ENCODE measurements at regions not wholly inside any gene's neighbourhood (a gene's known extent, or its start where the extent isn't known, plus 50 kb on each side); places are given as distances from the start of the nearest gene placed in this dataset.
"Not testable (repeated sequence)": the region's sequence is repeated elsewhere in the genome, so short reads cannot be mapped to it uniquely, and the experiment has no call there.

GRCh38 chr7:6882321-6882721 lies 56.2 kb upstream of the CCZ1B start:
- not testable (repeated sequence) for H3K4me1 Mint-ChIP-seq; H3K9me3 Mint-ChIP-seq; H3K36me3 Mint-ChIP-seq (ENCODE audit: low read depth); H3K4me3 Mint-ChIP-seq; ATAC-seq (replicated peaks); H3K27ac Mint-ChIP-seq
- H3K27me3 Mint-ChIP-seq, result peaks cover 21% of the 10 kb centered on the region

GRCh38 chr7:6883756-6884155 lies 57.7 kb upstream of the CCZ1B start:
- H3K27ac Mint-ChIP-seq; H3K9me3 Mint-ChIP-seq; H3K36me3 Mint-ChIP-seq (ENCODE audit: low read depth); ATAC-seq (replicated peaks); H3K4me3 Mint-ChIP-seq; H3K4me1 Mint-ChIP-seq: not testable (repeated sequence)
- H3K27me3 Mint-ChIP-seq, result peaks cover 21% of the 10 kb centered on the region

- H3K4me1 Mint-ChIP-seq, result no peaks in the 10 kb centered on the region
These were observed 60.1 kb upstream of the CCZ1B start for GRCh38 chr7:6886198-6886597.

GRCh38 chr7:6888267-6889045 lies 62.4 kb upstream of the CCZ1B start:
- not testable (repeated sequence) for H3K27ac Mint-ChIP-seq; H3K4me1 Mint-ChIP-seq; H3K9me3 Mint-ChIP-seq; H3K36me3 Mint-ChIP-seq (ENCODE audit: low read depth); H3K27me3 Mint-ChIP-seq; H3K4me3 Mint-ChIP-seq; ATAC-seq (replicated peaks)

More at GRCh38 chr7:6886198-6886597, 60.1 kb upstream of the CCZ1B start:
- no peaks in the 10 kb centered on the region for H3K9me3 Mint-ChIP-seq
- H3K4me3 Mint-ChIP-seq, result no peak overlapping the region
- no peaks in the 10 kb centered on the region for H3K36me3 Mint-ChIP-seq (ENCODE audit: low read depth)
- H3K27ac Mint-ChIP-seq, result no peak overlapping the region
- no peak for ATAC-seq (replicated peaks)
- peaks cover 13% of the 10 kb centered on the region for H3K27me3 Mint-ChIP-seq

- Mint-ChIP-seq H3K36me3 (ENCODE audit: low read depth) (no peaks in the 10 kb centered on the region), H3K9me3 (no peaks in the 10 kb centered on the region), H3K4me3 (no peak overlapping the region), H3K4me1 (no peaks in the 10 kb centered on the region), H3K27me3 (no peaks in the 10 kb centered on the region), H3K27ac (no peak overlapping the region)
- ATAC-seq (replicated peaks), result no peak
These were observed 63.3 kb upstream of the CCZ1B start for GRCh38 chr7:6889252-6889812.

- not testable (repeated sequence) for H3K9me3 Mint-ChIP-seq; ATAC-seq (replicated peaks); H3K4me1 Mint-ChIP-seq; H3K27me3 Mint-ChIP-seq; H3K4me3 Mint-ChIP-seq; H3K27ac Mint-ChIP-seq; H3K36me3 Mint-ChIP-seq (ENCODE audit: low read depth)
These were observed 76.0 kb upstream of the CCZ1B start for GRCh38 chr7:6902097-6902518.

- not testable (repeated sequence) for H3K27me3 Mint-ChIP-seq, H3K9me3 Mint-ChIP-seq
These were observed 77.2 kb upstream of the CCZ1B start for GRCh38 chr7:6903289-6903688.

GRCh38 chr7:6903792-6904191 lies 77.7 kb upstream of the CCZ1B start:
- not testable (repeated sequence) for H3K4me1 Mint-ChIP-seq; H3K9me3 Mint-ChIP-seq; ATAC-seq (replicated peaks); H3K27me3 Mint-ChIP-seq; H3K27ac Mint-ChIP-seq; H3K36me3 Mint-ChIP-seq (ENCODE audit: low read depth); H3K4me3 Mint-ChIP-seq

More at GRCh38 chr7:6903289-6903688, 77.2 kb upstream of the CCZ1B start:
- H3K36me3 Mint-ChIP-seq (ENCODE audit: low read depth); H3K27ac Mint-ChIP-seq; H3K4me3 Mint-ChIP-seq; H3K4me1 Mint-ChIP-seq; ATAC-seq (replicated peaks): not testable (repeated sequence)

GRCh38 chr7:6917258-6917657 lies 91.2 kb upstream of the CCZ1B start:
- Mint-ChIP-seq H3K27me3 (peaks cover 8% of the 10 kb centered on the region), H3K9me3 (no peaks in the 10 kb centered on the region), H3K36me3 (ENCODE audit: low read depth) (no peaks in the 10 kb centered on the region), H3K4me3 (no peak overlapping the region), H3K4me1 (no peaks in the 10 kb centered on the region), H3K27ac (peak overlapping the region; percentile 20)
- no peak for ATAC-seq (replicated peaks)

GRCh38 chr7:6919169-6919568 lies 93.1 kb upstream of the CCZ1B start:
- H3K9me3 Mint-ChIP-seq; H3K4me1 Mint-ChIP-seq; H3K27me3 Mint-ChIP-seq; ATAC-seq (replicated peaks); H3K36me3 Mint-ChIP-seq (ENCODE audit: low read depth); H3K27ac Mint-ChIP-seq; H3K4me3 Mint-ChIP-seq: not testable (repeated sequence)

GRCh38 chr7:6924523-6924922 lies 98.4 kb upstream of the CCZ1B start:
- H3K9me3 Mint-ChIP-seq; H3K36me3 Mint-ChIP-seq (ENCODE audit: low read depth); H3K27me3 Mint-ChIP-seq; H3K4me3 Mint-ChIP-seq; H3K27ac Mint-ChIP-seq; H3K4me1 Mint-ChIP-seq; ATAC-seq (replicated peaks): not testable (repeated sequence)

GRCh38 chr7:6926193-6927174 lies 100.4 kb upstream of the CCZ1B start:
- not testable (repeated sequence) for H3K9me3 Mint-ChIP-seq; H3K36me3 Mint-ChIP-seq (ENCODE audit: low read depth); ATAC-seq (replicated peaks); H3K4me1 Mint-ChIP-seq; H3K27ac Mint-ChIP-seq; H3K4me3 Mint-ChIP-seq; H3K27me3 Mint-ChIP-seq

- H3K36me3 Mint-ChIP-seq (ENCODE audit: low read depth); H3K27ac Mint-ChIP-seq; H3K9me3 Mint-ChIP-seq; H3K27me3 Mint-ChIP-seq; ATAC-seq (replicated peaks); H3K4me3 Mint-ChIP-seq; H3K4me1 Mint-ChIP-seq: not testable (repeated sequence)
These were observed 101.6 kb upstream of the CCZ1B start for GRCh38 chr7:6927643-6928042.

- not testable (repeated sequence) for H3K27me3 Mint-ChIP-seq; H3K4me3 Mint-ChIP-seq; H3K27ac Mint-ChIP-seq; H3K4me1 Mint-ChIP-seq; H3K36me3 Mint-ChIP-seq (ENCODE audit: low read depth); ATAC-seq (replicated peaks); H3K9me3 Mint-ChIP-seq
These were observed 103.5 kb upstream of the CCZ1B start for GRCh38 chr7:6929588-6929987.
